ENCODE measurements at regions not wholly inside any gene's neighbourhood (a gene's known extent, or its start where the extent isn't known, plus 50 kb on each side); places are given as distances from the start of the nearest gene placed in this dataset.

GRCh38 chr5:111656580-111656979 lies 100.4 kb downstream of the NREP start:
- TF ChIP-seq CTCF (IDR thresholded peaks at IDR 0.05) (no peak), EZH2 (IDR thresholded peaks at IDR 0.05) (no peak), EZH2phosphoT487 (IDR thresholded peaks at IDR 0.05) (no peak)
